Right renal pelvis (tissue), 4 donors: ENCODE measurements at regions not wholly inside any gene's neighbourhood (a gene's known extent, or its start where the extent isn't known, plus 50 kb on each side); places are given as distances from the start of the nearest gene placed in this dataset.
"Not testable (repeated sequence)": the region's sequence is repeated elsewhere in the genome, so short reads cannot be mapped to it uniquely, and the experiment has no call there.

ENCODE experiments used
- DNase-seq, 4 donors: peaks; one replicate each; pipeline ENCODE4 v3.0.0-alpha.2; 2013; ENCODE audit warnings: low read depth in 4 of 4, low spot score in 3 of 4, missing footprints in 1 of 4

DNA sequence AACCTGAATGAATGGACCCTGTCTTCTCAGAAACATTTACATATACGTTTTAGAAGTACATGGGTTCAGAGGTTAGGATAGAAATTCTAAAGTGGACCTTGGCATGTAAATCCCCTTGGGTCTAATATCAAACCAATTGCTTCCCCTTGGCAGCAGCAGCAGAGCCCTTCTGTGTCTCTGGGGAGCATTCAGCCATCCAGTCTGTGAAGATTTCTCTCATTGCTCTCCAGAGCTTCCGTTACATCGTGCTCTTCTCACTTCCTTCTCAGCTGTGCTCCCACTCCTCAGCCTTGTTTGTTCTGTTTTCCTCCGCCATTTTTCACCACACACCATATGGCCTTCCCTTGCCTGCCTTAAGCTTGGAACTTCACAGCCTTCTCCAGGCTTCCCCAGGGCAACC is 61.5 kb upstream of the ATP1B1 start:
- DNase-seq = no peak

DNA sequence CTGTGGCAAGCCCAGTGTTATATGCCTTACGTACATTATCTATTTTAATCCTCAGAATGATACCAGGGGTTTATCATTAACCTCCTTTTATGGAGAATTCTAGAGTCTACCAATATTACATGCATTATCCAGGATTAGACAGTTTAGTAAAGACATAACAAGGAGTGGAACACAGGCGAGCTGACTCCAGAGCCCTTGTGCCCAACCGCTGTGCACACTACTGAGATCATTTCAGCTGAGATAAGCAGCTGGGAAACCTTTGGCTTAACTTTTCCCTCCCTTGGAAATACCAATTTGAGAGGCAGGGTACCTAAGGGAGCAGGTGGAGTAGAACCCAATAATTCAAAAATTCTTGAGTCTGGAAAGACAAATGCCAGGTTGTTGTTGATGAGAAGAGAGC is 59.8 kb upstream of the ATP1B1 start:
- no peak for DNase-seq

DNA sequence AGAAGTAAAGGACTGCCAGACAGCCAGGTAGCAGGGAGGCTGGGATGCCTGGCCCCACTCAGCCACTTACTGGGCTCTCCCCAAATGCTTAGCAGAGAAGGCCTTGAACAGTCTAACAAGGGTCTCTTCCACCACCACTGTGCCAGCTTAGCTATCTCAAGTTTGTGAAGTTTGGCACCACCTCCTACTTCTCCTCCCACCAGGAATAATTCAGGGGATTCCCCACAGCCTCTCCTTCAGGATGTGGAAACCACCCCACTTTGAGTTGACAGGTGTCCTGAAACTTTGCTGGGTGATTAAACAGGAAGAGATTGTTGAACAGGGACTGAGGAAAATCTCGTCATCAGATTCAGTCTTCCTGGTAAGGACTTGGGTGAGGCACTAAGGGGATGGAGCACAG is 59.4 kb upstream of the ATP1B1 start:
- DNase-seq = no peak

GRCh38 chr1:169048043-169048442 is 58.4 kb upstream of the ATP1B1 start:
- no peak for DNase-seq

DNA sequence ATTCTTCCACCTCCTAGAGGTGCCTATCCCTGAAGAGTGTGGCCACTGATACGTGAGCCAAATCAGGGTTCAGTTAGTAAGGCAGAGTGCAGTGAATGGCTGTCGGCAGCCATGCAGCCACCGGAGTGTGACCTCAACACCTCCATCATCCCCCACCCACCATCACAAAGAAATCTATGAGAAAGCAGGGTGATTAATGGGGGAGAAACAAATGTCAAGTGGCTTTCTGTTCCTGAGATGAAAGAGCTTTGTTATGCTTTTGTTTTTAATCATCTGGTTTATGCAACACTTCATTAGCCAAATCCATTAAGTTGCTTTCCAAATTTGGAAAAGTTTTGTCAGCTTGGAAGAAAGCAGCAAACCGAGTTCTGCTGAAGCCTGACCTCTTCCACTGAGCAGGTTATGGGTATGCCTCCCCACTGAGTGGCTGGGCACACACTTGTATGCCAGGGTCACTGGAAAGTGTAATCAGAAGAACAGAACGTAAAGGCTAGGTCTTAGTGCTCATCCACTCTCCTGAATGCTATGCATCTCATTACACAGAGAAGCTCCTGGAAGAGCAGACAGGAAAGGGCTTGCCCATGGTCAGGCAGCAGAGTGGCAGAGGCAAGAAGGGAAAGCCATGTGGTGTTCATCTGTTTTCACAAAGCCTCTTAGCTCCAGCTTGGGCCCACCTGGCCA is 57.1 kb upstream of the ATP1B1 start:
- no peak for DNase-seq

DNA sequence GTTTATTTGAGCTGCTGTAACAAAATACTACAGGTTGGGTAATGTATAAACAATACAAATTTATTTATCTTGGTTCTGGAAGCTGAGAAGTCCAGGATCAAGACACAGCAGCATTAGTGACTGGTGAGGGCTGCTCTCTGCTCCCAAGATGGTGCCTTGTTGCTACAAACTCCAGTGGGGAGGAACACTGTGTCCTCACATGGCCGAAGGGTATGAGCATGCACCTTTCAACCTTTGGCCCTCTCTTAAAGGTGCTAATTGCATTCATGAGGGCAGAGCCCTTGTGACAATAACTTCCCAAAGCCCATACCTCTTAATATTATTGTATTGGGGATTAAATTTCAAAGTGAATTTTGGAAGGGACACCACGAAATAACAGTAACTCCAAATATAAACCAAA is 55.3 kb upstream of the ATP1B1 start:
- no peak for DNase-seq

- DNase-seq = not testable (repeated sequence)
These were observed 54.3 kb upstream of the ATP1B1 start for GRCh38 chr1:169052171-169052570.

- DNase-seq = no peak
These were observed 53.8 kb upstream of the ATP1B1 start for GRCh38 chr1:169052727-169053126.

DNA sequence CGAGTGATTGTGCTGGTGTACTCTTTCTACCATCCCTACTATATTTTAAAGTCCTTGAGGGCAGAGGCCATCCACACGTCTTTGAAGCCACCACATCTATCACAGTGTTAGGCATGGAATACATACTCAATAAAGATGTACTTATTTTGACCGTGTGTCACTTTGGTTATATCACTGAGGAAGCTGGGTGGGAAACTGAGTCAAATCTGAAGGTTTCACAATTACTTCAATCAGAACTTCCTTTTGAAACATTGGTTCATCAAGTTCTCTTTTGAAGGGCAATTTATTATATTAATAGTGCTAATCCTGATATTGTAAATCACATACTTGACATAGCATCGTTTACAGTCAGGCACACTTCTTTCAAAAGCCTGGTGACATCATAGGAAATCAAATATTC is 53.3 kb upstream of the ATP1B1 start:
- no peak for DNase-seq
